Naive thymus-derived CD8-positive, alpha-beta T cell (primary cell): ENCODE measurements at regions not wholly inside any gene's neighbourhood (a gene's known extent, or its start where the extent isn't known, plus 50 kb on each side); places are given as distances from the start of the nearest gene placed in this dataset.
"Not testable (repeated sequence)": the region's sequence is repeated elsewhere in the genome, so short reads cannot be mapped to it uniquely, and the experiment has no call there.

Experiments used
- ATAC-seq, 2 donors: fragments of 150-1000 bp; cut with Tn5 transposase in 1 of 2; sonication (Bioruptor Pico), chemical (Tn5 transposase) in 1 of 2; 1 replicate in 1 of 2; 2 replicates in 1 of 2; pipeline ENCODE4 v1.10.0; 2021; ENCODE audit warnings: mild to moderate bottlenecking in 2 of 2, moderate library complexity in 2 of 2
- POLR2A ChIA-PET: fragments of 350-600 bp; sonication (Branson Sonifier 250); formaldehyde crosslinking; loops from one replicate; lab custom pipeline; 2021; ENCODE audit warnings: antibody characterized with exemption; lab: Charles Lee
- DNase-seq, 10 donors: peaks; one replicate each; pipeline versions ENCODE4 v3.0.0 to v3.0.0-alpha.2; 2020 to 2022
- H3K27ac Mint-ChIP-seq, 10 donors: one replicate each; pipeline ENCODE4 v1.8.0; 2020 to 2022; ENCODE audit warnings: mild to moderate bottlenecking in 10 of 10, mixed read lengths in 10 of 10, moderate library complexity in 4 of 10, inconsistent platforms in 1 of 10
- H3K27me3 Mint-ChIP-seq, 5 donors: one replicate each; pipeline ENCODE4 v1.8.0; 2021 to 2022; ENCODE audit warnings: mixed read lengths in 5 of 5
- H3K36me3 Mint-ChIP-seq, 3 donors: one replicate each; pipeline ENCODE4 v1.8.0; 2020 to 2022; ENCODE audit warnings: mixed read lengths in 3 of 3, mild to moderate bottlenecking in 2 of 3, inconsistent platforms in 1 of 3
- H3K4me1 Mint-ChIP-seq, 4 donors: one replicate each; pipeline ENCODE4 v1.8.0; 2021 to 2022; ENCODE audit warnings: mixed read lengths in 4 of 4
- H3K4me3 Mint-ChIP-seq, 10 donors: one replicate each; pipeline ENCODE4 v1.8.0; 2020 to 2022; ENCODE audit warnings: mild to moderate bottlenecking in 10 of 10, mixed read lengths in 10 of 10, moderate library complexity in 6 of 10, inconsistent platforms in 1 of 10
- H3K9me3 Mint-ChIP-seq, 9 donors: one replicate each; pipeline ENCODE4 v1.8.0; 2020 to 2022; ENCODE audit warnings: mixed read lengths in 9 of 9, mild to moderate bottlenecking in 3 of 9, inconsistent platforms in 1 of 9, moderate library complexity in 1 of 9

DNA sequence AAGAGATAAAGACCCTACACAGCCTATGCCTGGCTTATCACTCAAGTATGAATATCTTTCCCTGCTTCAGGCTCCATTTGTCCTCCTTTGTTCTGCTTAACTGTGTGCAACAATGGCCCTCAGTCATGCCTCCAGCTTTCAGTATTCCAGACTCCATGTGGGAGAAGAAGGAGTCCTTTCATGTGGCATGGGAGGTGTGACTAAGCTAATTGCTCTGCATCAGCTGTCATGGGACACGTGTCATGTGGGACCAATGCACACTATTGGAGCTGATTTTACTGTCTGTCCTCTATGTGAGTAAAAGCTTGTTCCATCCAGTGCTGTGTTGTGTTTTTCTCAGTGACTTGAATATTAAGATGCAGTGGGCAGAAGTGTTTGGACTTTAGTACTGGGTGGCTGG, 1198.3 kb downstream of the OLFM4 start:
- Mint-ChIP-seq H3K27ac (no peak overlapping the region), H3K9me3 (peaks cover 10 to 40% (median 18%) of the 10 kb centered on the region in 9 donors), H3K4me1 (no peaks in the 10 kb centered on the region), H3K4me3 (no peak overlapping the region), H3K27me3 (no peaks in the 10 kb centered on the region), H3K36me3 (peaks cover 0 to 6% (median 0%) of the 10 kb centered on the region in 3 donors)
- POLR2A ChIA-PET = no interaction called here
- no peak for DNase-seq
- ATAC-seq = no peak

DNA sequence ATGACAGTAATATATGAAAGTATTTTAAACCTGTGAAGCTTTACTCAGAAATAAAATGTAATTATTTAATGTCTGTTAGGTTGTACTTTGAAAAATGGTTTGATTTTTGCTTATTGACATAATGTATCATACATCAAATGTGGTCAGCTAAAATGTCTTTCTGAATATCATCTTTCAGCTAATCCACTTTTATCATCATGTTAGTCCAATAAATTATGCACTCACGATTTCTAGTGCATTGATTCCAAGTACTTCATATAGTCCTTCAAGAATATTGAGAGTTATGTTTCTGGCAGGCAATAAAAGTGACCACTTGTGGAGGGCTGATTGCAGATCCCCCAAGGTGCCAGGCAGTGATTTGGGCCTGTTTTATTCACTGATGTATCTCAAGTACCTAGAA, 1204.1 kb downstream of the OLFM4 start:
- no peaks in the 10 kb centered on the region for H3K27me3 Mint-ChIP-seq
- H3K36me3 Mint-ChIP-seq = peaks cover 0 to 6% (median 0%) of the 10 kb centered on the region in 3 donors
- H3K9me3 Mint-ChIP-seq = peaks cover 0 to 25% (median 10%) of the 10 kb centered on the region in 9 donors
- no peak overlapping the region for H3K4me3 Mint-ChIP-seq
- H3K4me1 Mint-ChIP-seq = no peaks in the 10 kb centered on the region
- no peak overlapping the region for H3K27ac Mint-ChIP-seq
- DNase-seq (no peak), ATAC-seq (no peak)
- POLR2A ChIA-PET = no interaction called here

DNA sequence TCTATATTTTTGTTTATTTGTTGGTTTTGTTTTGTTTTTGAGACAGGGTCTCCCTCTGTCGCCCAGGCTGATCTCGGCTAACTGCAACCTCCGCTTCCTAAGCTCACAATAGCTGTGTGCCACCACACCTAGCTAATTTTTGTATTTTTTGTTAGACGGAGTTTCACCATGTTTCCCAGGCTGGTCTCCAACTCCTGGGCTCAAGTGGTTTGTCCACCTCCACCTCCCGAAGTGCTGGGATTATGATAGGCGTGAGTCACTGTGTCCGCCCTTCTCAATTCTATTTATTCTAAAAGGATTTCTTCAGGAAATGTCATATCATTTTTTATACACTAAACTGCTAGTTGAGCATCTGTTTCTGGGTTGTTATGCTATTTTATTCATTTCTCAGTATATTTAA, 1206.0 kb downstream of the OLFM4 start:
- Mint-ChIP-seq H3K4me1 (no peaks in the 10 kb centered on the region), H3K27me3 (no peaks in the 10 kb centered on the region), H3K36me3 (peaks cover 0 to 10% (median 0%) of the 10 kb centered on the region in 3 donors), H3K27ac (no peak overlapping the region), H3K9me3 (peaks cover 3 to 22% (median 12%) of the 10 kb centered on the region in 9 donors), H3K4me3 (no peak overlapping the region)
- ATAC-seq = no peak
- POLR2A ChIA-PET = no interaction called here
- DNase-seq = no peak

DNA sequence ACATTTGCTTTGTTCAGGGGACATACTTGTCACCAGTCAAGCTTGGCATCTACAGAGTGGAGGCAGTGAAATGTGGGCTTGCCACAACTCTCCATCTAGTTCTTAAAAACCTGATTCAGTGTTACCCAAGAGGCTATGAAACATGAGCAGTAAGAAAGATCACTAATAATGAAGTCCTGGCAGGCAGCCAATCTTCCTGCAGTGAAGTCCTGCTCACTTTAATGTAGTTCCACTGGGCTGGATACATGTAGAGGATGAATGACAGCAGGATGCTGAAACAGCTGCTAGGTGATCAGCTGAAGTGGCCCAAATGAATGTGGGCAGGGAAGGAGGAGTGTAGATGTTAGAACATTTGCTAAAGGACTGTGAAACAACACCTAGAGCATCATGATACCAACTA, 1213.1 kb downstream of the OLFM4 start:
- DNase-seq (no peak), ATAC-seq (no peak)
- peak overlapping the region in 1 of 10 donors; percentile 63 for H3K27ac Mint-ChIP-seq
- POLR2A ChIA-PET = no interaction called here
- H3K36me3 Mint-ChIP-seq = peaks cover 0 to 9% (median 0%) of the 10 kb centered on the region in 3 donors
- no peaks in the 10 kb centered on the region for H3K27me3 Mint-ChIP-seq
- peaks cover under 1 to 26% (median 12%) of the 10 kb centered on the region in 9 donors for H3K9me3 Mint-ChIP-seq
- no peak overlapping the region for H3K4me3 Mint-ChIP-seq
- H3K4me1 Mint-ChIP-seq = no peaks in the 10 kb centered on the region

- H3K4me3 Mint-ChIP-seq = no peak overlapping the region
Measured at GRCh38 chr13:54248306-54248705, 1219.7 kb downstream of the OLFM4 start.

DNA sequence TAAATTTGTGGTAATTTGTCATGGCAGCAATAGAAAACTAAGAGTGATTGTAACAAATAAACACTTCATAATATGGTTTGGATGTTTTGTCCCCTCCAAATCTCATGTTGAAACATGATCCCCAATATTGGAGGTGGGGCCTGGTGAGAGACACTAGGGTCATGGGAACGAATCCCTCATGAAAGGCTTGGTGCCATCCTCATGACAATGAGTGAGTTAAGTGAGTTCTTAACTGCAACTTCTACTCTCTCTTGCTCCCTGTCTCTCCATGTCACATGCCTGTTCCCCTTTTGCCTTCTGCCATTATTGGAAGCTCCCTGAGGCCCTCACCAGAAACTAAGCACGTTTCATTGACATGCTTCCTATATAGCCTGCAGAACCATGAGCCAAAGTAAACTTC, 1233.2 kb downstream of the OLFM4 start:
- POLR2A ChIA-PET = interaction anchor here (0.6 kb wide), 1 partner anchor 44 kb away, joined by 3 read pairs; no protein-coding TSS in a partner anchor
- no peaks in the 10 kb centered on the region for H3K27me3 Mint-ChIP-seq
- peaks cover 3 to 31% (median 9%) of the 10 kb centered on the region in 9 donors for H3K9me3 Mint-ChIP-seq
- H3K27ac Mint-ChIP-seq = no peak overlapping the region
- ATAC-seq (no peak), DNase-seq (no peak)
- H3K4me1 Mint-ChIP-seq = no peaks in the 10 kb centered on the region
- H3K4me3 Mint-ChIP-seq = no peak overlapping the region
- no peaks in the 10 kb centered on the region for H3K36me3 Mint-ChIP-seq

More at GRCh38 chr13:54248306-54248705, 1219.7 kb downstream of the OLFM4 start:
- Mint-ChIP-seq H3K9me3 (peaks cover 4 to 36% (median 12%) of the 10 kb centered on the region in 9 donors), H3K36me3 (no peaks in the 10 kb centered on the region), H3K4me1 (no peaks in the 10 kb centered on the region), H3K27me3 (no peaks in the 10 kb centered on the region), H3K27ac (no peak overlapping the region)
- DNase-seq (no peak), ATAC-seq (no peak)
- POLR2A ChIA-PET = no interaction called here

DNA sequence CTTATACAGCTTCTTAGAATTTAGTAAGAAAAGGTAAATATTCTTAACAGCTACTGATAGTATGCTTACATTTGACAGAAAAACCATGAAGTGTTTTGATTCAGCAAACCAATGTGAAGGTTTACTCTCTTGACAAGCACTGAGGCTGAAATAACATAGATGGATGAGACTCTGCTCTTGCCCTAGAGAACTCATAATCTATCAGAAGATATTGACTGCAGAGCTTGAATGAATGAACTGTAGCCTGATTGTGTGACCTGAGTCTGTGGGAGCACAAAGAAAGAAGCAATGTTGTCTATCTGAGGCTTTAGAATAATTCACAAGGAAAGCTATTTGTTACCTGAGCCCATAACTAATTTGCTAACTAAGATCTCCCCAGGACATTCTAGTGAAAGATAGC, 1235.3 kb downstream of the OLFM4 start:
- Mint-ChIP-seq H3K4me3 (no peak overlapping the region), H3K9me3 (peaks cover 4 to 35% (median 10%) of the 10 kb centered on the region in 9 donors)
- POLR2A ChIA-PET = no interaction called here

DNA sequence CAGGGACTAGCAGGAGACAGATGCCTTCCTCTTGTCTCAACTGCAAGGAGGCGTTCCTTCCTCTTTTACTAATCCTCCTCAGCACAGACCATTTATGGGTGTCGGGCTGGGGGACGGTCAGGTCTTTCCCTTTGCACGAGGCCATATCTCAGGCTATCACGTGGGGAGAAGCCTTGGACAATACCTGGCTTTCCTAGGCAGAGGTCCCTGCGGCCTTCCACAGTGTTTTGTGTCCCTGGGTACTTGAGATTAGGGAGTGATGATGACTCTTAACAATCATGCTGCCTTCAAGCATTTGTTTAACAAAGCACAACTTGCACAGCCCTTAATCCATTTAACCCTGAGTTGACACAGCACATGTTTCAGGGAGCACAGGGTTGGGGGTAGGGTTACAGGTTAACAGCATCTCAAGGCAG, 1238.6 kb downstream of the OLFM4 start:
- H3K4me3 Mint-ChIP-seq, H3K4me1 Mint-ChIP-seq, H3K27ac Mint-ChIP-seq, DNase-seq, H3K27me3 Mint-ChIP-seq, ATAC-seq, POLR2A ChIA-PET, H3K36me3 Mint-ChIP-seq: not testable (repeated sequence)
- H3K9me3 Mint-ChIP-seq = peaks cover 8 to 56% (median 22%) of the 10 kb centered on the region in 9 donors

More for the DNA sequence above, 1235.3 kb downstream of the OLFM4 start:
- H3K36me3 Mint-ChIP-seq = peaks cover 0 to 4% (median 0%) of the 10 kb centered on the region in 3 donors
- DNase-seq = no peak
- H3K27me3 Mint-ChIP-seq = no peaks in the 10 kb centered on the region
- no peaks in the 10 kb centered on the region for H3K4me1 Mint-ChIP-seq
- no peak for ATAC-seq
- no peak overlapping the region for H3K27ac Mint-ChIP-seq

DNA sequence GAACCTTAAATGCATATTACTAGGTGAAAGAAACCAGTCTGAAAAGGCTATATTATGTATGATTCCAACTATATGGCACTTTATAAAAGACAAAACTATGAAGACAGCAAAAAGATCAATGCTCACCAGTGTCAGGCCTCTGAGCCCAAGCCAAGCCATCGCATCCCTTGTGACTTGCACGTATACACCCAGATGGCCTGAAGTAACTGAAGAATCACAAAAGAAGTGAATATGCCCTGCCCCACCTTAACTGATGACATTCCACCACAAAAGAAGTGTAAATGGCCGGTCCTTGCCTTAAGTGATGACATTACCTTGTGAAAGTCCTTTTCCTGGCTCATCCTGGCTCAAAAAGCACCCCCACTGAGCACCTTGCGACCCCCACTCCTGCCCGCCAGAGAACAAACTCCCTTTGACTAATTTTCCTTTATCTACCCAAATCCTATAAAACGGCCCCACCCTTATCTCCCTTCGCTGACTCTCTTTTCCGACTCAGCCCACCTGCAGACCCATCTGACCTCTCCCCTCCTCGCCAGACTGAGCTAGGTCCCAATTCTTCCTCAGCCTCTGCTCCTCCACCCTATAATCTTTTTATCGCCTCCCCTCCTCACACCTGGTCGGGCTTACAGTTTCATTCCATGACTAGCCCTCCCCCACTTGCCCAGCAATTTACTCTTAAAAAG, 1239.5 kb downstream of the OLFM4 start:
- H3K4me1 Mint-ChIP-seq, H3K4me3 Mint-ChIP-seq, ATAC-seq, H3K27ac Mint-ChIP-seq, H3K36me3 Mint-ChIP-seq, H3K27me3 Mint-ChIP-seq, DNase-seq, POLR2A ChIA-PET: not testable (repeated sequence)
- H3K9me3 Mint-ChIP-seq = peaks cover 7 to 48% (median 19%) of the 10 kb centered on the region in 9 donors

- POLR2A ChIA-PET = no interaction called here
- ATAC-seq (no peak), DNase-seq (no peak)
- Mint-ChIP-seq H3K9me3 (peaks cover 9 to 51% (median 27%) of the 10 kb centered on the region in 9 donors), H3K27me3 (no peaks in the 10 kb centered on the region), H3K4me1 (no peaks in the 10 kb centered on the region), H3K27ac (no peak overlapping the region), H3K4me3 (no peak overlapping the region), H3K36me3 (no peaks in the 10 kb centered on the region)
Measured at GRCh38 chr13:54287062-54287764, 1258.6 kb downstream of the OLFM4 start.

GRCh38 chr13:54301085-54301484, 1272.5 kb downstream of the OLFM4 start:
- DNase-seq = no peak
- Mint-ChIP-seq H3K36me3 (peaks cover 0 to 7% (median 0%) of the 10 kb centered on the region in 3 donors), H3K4me1 (no peaks in the 10 kb centered on the region), H3K4me3 (no peak overlapping the region), H3K27me3 (no peaks in the 10 kb centered on the region), H3K9me3 (peaks cover 16 to 47% (median 23%) of the 10 kb centered on the region in 9 donors), H3K27ac (no peak overlapping the region)
- no peak for ATAC-seq
- POLR2A ChIA-PET = no interaction called here

DNA sequence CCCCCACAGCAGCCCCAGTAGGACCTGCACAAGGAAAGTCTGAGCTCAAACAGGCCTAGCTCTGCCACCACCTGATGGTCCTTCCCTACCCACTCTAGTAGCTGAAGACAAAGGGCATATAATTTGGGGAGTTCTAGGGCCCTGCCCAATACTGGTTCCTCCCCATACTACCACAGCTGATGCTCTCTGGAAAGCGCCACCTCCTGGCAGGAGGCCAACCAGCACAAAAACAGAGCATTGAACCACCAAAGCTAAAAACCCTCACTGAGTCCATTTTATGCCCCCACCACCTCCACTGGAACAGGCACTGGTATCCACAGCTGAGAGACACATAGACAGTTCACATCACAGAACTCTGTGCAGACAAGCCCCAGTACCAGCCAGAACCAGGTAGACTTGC, 1276.8 kb downstream of the OLFM4 start:
- POLR2A ChIA-PET = interaction anchor here (0.6 kb wide), 1 partner anchor 43 kb away, joined by 3 read pairs; no protein-coding TSS in a partner anchor
- H3K27ac Mint-ChIP-seq = no peak overlapping the region
- ATAC-seq (no peak), DNase-seq (no peak)
- H3K27me3 Mint-ChIP-seq = no peaks in the 10 kb centered on the region
- no peaks in the 10 kb centered on the region for H3K4me1 Mint-ChIP-seq
- H3K36me3 Mint-ChIP-seq = peaks cover 0 to 7% (median 0%) of the 10 kb centered on the region in 3 donors
- H3K9me3 Mint-ChIP-seq = peaks cover 12 to 31% (median 15%) of the 10 kb centered on the region in 9 donors
- no peak overlapping the region for H3K4me3 Mint-ChIP-seq

- H3K36me3 Mint-ChIP-seq = no peaks in the 10 kb centered on the region
- H3K27me3 Mint-ChIP-seq = no peaks in the 10 kb centered on the region
- peaks cover 9 to 30% (median 15%) of the 10 kb centered on the region in 9 donors for H3K9me3 Mint-ChIP-seq
- POLR2A ChIA-PET = no interaction called here
- no peaks in the 10 kb centered on the region for H3K4me1 Mint-ChIP-seq
- ATAC-seq = no peak
- H3K4me3 Mint-ChIP-seq = no peak overlapping the region
- H3K27ac Mint-ChIP-seq = no peak overlapping the region
- DNase-seq = no peak
Measured at GRCh38 chr13:54312885-54313284, 1284.3 kb downstream of the OLFM4 start.
